Neural progenitor cell (in vitro differentiated cells): ENCODE measurements at regions not wholly inside any gene's neighbourhood (a gene's known extent, or its start where the extent isn't known, plus 50 kb on each side); places are given as distances from the start of the nearest gene placed in this dataset.

ENCODE experiments used
- EZH2 ChIP-seq: fragments of 200-600 bp; sonication (generic); IDR thresholded peaks from 2 replicates; pipeline ENCODE4 v1.6.1; 2017; ENCODE audit warnings: antibody characterized with exemption, mild to moderate bottlenecking, moderate library complexity
- EZH2phosphoT487 ChIP-seq: fragments of 200-600 bp; sonication (generic); IDR thresholded peaks from 2 replicates; pipeline ENCODE4 v1.6.1; 2017; ENCODE audit warnings: antibody characterized with exemption
- TF ChIP-seq, protein P1 (sequence below): fragments of 200-600 bp; sonication (generic); IDR thresholded peaks from 2 replicates; pipeline ENCODE4 v1.5.1; 2017; ENCODE audit warnings: antibody characterized with exemption, mild to moderate bottlenecking

DNA sequence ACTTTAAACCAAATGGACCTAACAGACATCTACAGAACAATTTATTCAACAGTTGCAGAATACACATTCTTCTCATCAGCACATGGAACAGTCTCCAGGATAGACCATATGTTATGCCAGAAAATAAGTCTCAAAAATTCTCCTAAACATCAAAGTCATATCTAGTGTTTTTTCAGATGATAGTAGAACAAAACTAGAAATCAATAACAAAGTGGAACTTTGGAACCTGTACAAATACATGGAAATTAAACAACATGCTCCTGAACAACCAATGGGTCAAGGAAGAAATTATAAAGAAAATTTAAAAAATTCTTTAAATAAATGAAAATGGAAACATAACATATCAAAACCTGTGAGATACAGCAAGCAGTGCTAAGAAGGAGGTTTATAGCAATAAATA, 194.1 kb upstream of the SIX2 start:
- TF ChIP-seq, protein P1, sequence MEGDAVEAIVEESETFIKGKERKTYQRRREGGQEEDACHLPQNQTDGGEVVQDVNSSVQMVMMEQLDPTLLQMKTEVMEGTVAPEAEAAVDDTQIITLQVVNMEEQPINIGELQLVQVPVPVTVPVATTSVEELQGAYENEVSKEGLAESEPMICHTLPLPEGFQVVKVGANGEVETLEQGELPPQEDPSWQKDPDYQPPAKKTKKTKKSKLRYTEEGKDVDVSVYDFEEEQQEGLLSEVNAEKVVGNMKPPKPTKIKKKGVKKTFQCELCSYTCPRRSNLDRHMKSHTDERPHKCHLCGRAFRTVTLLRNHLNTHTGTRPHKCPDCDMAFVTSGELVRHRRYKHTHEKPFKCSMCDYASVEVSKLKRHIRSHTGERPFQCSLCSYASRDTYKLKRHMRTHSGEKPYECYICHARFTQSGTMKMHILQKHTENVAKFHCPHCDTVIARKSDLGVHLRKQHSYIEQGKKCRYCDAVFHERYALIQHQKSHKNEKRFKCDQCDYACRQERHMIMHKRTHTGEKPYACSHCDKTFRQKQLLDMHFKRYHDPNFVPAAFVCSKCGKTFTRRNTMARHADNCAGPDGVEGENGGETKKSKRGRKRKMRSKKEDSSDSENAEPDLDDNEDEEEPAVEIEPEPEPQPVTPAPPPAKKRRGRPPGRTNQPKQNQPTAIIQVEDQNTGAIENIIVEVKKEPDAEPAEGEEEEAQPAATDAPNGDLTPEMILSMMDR, result no peak
- no peak for TF ChIP-seq EZH2
- TF ChIP-seq EZH2phosphoT487, result no peak
